ENCODE measurements at regions not wholly inside any gene's neighbourhood (a gene's known extent, or its start where the extent isn't known, plus 50 kb on each side); places are given as distances from the start of the nearest gene placed in this dataset.

GRCh38 chr19:28426110-28426729 is 786.7 kb downstream of the UQCRFS1 start:
- TF ChIP-seq, protein P1, sequence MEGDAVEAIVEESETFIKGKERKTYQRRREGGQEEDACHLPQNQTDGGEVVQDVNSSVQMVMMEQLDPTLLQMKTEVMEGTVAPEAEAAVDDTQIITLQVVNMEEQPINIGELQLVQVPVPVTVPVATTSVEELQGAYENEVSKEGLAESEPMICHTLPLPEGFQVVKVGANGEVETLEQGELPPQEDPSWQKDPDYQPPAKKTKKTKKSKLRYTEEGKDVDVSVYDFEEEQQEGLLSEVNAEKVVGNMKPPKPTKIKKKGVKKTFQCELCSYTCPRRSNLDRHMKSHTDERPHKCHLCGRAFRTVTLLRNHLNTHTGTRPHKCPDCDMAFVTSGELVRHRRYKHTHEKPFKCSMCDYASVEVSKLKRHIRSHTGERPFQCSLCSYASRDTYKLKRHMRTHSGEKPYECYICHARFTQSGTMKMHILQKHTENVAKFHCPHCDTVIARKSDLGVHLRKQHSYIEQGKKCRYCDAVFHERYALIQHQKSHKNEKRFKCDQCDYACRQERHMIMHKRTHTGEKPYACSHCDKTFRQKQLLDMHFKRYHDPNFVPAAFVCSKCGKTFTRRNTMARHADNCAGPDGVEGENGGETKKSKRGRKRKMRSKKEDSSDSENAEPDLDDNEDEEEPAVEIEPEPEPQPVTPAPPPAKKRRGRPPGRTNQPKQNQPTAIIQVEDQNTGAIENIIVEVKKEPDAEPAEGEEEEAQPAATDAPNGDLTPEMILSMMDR (IDR thresholded peaks at IDR 0.05): no peak
- no peak for DNase-seq
- Mint-ChIP-seq H3K4me3 (peak overlapping the region; percentile 24), H3K9me3 (peaks cover 5% of the 10 kb centered on the region), H3K27ac (peak overlapping the region; percentile 98), H3K36me3 (ENCODE audit: low read depth) (no peaks in the 10 kb centered on the region), H3K4me1 (peaks cover 82% of the 10 kb centered on the region), H3K27me3 (ENCODE audit: low read depth, poor library complexity) (no peaks in the 10 kb centered on the region)

DNA sequence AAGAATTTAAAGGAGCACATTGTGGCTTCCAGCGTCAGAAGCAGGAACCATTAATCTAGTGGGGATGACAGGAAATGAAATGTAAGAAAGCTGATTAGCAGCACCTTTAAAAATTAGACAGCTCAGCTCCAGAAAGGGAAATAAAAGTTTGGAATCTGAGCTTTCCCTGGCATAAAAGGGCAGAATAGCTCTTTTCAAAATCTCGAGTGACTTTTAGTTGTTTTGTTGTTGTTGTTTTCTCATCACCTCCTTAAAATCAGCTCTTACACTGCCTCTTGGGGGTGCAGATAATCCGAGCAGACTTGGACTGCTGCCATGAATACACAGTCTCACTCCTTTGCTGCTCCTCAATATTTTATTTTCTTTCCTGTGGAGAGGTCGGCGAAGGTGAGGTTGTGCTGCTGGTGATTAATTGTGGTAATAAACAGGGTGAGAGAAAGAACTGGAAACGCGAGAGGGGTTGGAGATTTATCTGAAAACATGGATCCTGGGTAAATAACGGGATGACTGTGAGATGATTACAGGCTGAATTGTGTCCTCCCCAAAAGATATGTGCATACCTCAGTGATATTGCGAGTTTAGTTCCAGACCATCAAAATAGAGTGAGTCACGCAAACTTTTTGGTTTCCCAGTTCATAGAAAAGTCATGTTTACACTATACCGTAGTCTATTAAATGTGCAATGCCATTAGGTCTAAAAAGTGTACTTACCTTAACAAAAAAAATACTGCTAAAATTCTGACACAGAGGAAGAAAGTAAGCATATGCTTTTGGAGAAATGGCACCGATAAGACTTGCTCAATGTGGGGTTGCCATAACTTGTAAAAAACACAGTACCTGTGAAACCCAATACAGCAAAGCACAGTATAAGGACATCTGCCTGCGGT is 787.7 kb downstream of the UQCRFS1 start:
- no peaks in the 10 kb centered on the region for H3K27me3 Mint-ChIP-seq (ENCODE audit: low read depth, poor library complexity)
- DNase-seq: no peak
- H3K9me3 Mint-ChIP-seq: peaks cover 5% of the 10 kb centered on the region
- peaks cover 92% of the 10 kb centered on the region for H3K4me1 Mint-ChIP-seq
- H3K36me3 Mint-ChIP-seq (ENCODE audit: low read depth): no peaks in the 10 kb centered on the region
- TF ChIP-seq, protein P1 (IDR thresholded peaks at IDR 0.05): no peak
- H3K4me3 Mint-ChIP-seq: peak overlapping the region; percentile 11
- peak overlapping the region; percentile 98 for H3K27ac Mint-ChIP-seq

- DNase-seq: no peak
- Mint-ChIP-seq H3K4me1 (peaks cover 93% of the 10 kb centered on the region), H3K27ac (peak overlapping the region; percentile 98), H3K27me3 (ENCODE audit: low read depth, poor library complexity) (no peaks in the 10 kb centered on the region), H3K36me3 (ENCODE audit: low read depth) (no peaks in the 10 kb centered on the region), H3K9me3 (no peaks in the 10 kb centered on the region), H3K4me3 (peak overlapping the region; percentile 11)
- TF ChIP-seq, protein P1 (IDR thresholded peaks at IDR 0.05): no peak
Observed at GRCh38 chr19:28424662-28425045, 788.3 kb downstream of the UQCRFS1 start.

DNA sequence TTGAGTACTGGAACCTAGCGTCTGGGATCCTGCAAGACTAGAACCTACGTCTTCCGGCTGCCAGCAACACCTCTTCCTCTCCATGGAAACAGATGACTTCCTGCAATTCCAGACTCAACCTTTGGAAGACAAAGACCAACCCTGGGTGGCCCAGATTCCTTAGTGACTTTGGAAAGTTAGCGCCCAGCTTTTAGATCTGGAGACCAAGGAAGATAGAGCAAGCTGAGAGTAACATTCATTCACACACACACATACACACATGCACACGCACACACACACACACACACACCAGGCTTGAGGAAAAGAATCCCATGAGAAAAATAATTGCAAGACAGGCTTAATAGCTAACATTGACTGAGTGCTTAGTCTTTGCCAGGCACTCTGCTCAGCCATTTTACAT is 788.9 kb downstream of the UQCRFS1 start:
- H3K4me1 Mint-ChIP-seq: peaks cover 88% of the 10 kb centered on the region
- peak overlapping the region; percentile 43 for H3K4me3 Mint-ChIP-seq
- H3K27me3 Mint-ChIP-seq (ENCODE audit: low read depth, poor library complexity): no peaks in the 10 kb centered on the region
- peak overlapping the region; percentile 92 for H3K27ac Mint-ChIP-seq
- H3K36me3 Mint-ChIP-seq (ENCODE audit: low read depth): no peaks in the 10 kb centered on the region
- H3K9me3 Mint-ChIP-seq: no peaks in the 10 kb centered on the region
- no peak for DNase-seq
- TF ChIP-seq, protein P1 (IDR thresholded peaks at IDR 0.05): no peak

DNA sequence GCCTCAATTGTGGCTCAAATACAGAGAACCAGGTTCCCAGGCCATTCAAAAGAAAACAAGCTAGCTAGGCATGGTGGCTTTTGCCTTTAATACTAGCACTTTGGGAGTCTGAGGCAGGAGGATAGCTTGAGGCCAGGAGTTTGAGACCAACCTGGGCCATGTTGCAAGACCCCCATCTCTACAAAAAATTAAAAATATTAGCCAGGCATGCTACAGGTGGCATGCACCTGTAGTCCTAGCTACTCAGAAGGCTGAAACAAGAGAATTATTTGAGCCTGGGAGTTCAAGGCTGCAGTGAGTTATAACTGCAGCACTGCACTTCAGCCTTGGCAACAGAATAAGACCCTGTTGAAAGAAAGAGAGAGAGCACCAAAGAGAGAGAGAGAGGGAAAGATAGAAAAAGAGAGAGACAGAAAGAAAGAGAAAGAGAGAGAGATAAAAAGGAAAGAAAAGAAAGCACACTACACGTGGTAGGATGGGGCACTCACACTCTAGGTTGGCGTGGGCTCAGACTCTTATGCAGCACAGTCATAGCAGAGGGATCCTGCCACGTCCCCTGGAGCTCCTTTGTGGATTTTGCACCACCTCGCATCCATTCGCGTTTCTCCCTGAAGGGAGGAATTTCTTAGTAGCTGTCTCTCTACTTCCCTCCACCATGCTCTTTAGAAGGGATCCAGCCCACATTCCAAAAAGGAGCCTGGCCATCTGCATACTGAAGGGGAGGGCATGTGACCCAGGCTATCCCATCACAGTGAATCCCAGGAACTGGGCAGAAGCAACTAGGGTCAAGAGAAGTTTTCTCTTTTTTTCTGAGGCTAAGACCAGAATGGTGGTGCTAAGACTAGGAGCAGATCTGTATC is 789.9 kb downstream of the UQCRFS1 start:
- no peak for DNase-seq
- TF ChIP-seq, protein P1 (IDR thresholded peaks at IDR 0.05): no peak
- Mint-ChIP-seq H3K36me3 (ENCODE audit: low read depth) (no peaks in the 10 kb centered on the region), H3K4me1 (peaks cover 86% of the 10 kb centered on the region), H3K27me3 (ENCODE audit: low read depth, poor library complexity) (no peaks in the 10 kb centered on the region), H3K9me3 (no peaks in the 10 kb centered on the region), H3K4me3 (no peak overlapping the region), H3K27ac (no peak overlapping the region)
